ENCODE measurements at regions not wholly inside any gene's neighbourhood (a gene's known extent, or its start where the extent isn't known, plus 50 kb on each side); places are given as distances from the start of the nearest gene placed in this dataset.

DNA sequence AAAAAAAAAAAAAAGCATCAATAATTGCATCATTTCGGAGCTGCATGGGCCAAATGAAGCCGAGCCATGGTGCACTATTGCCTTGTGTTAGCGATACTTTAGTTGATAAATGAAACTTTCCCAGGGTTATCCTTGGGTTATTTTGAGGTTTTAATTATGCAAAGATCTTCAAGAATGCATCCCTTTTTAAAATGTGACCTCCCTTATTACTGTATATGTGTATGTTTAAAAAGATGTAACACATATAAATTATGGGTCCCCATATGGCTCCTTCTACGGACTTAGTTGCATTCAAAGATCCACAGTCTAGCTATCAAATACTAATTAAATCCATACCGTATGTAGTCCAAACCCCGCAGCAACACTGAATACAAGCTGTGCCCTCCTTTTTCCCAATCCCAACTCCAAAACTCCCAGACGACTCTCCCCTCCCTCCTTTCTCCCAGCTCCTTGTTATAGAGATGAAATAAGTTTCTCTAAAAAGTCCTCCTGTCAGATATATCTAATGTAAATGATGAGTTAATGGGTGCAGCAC, 129.3 kb upstream of the MAP1LC3B2 start:
- no peaks in the 10 kb centered on the region for H3K36me3 ChIP-seq (ENCODE audit: insufficient read depth, low read length)
- POLR2A ChIA-PET (ENCODE audit: partially characterized antibody): no interaction called here
- H3K27me3 ChIP-seq (ENCODE audit: insufficient read depth, low read length): no peaks in the 10 kb centered on the region
- no peaks in the 10 kb centered on the region for H3K4me1 ChIP-seq (ENCODE audit: insufficient read depth, low read length)
- no peak overlapping the region for H3K27ac ChIP-seq (ENCODE audit: low read depth, low read length)
- Mint-ChIP-seq H3K27ac (no peak overlapping the region), H3K4me3 (no peak overlapping the region), H3K4me1 (no peaks in the 10 kb centered on the region), H3K9me3 (peaks cover 0 to 2% (median 0%) of the 10 kb centered on the region in 8 donors), H3K27me3 (peaks cover 0 to 3% of the 10 kb centered on the region in 2 donors), H3K36me3 (no peaks in the 10 kb centered on the region)
- CTCF ChIA-PET (ENCODE audit: partially characterized antibody): no interaction called here
- DNase-seq: no peak
- intact Hi-C loops (cut with micrococcal nuclease): no loop called here
- H3K9me3 ChIP-seq (ENCODE audit: control insufficient read depth in 1 of 2, low read length in 2 of 2): no peaks in the 10 kb centered on the region
- no peak overlapping the region for H3K4me3 ChIP-seq (ENCODE audit: low read length in 2 of 2)

DNA sequence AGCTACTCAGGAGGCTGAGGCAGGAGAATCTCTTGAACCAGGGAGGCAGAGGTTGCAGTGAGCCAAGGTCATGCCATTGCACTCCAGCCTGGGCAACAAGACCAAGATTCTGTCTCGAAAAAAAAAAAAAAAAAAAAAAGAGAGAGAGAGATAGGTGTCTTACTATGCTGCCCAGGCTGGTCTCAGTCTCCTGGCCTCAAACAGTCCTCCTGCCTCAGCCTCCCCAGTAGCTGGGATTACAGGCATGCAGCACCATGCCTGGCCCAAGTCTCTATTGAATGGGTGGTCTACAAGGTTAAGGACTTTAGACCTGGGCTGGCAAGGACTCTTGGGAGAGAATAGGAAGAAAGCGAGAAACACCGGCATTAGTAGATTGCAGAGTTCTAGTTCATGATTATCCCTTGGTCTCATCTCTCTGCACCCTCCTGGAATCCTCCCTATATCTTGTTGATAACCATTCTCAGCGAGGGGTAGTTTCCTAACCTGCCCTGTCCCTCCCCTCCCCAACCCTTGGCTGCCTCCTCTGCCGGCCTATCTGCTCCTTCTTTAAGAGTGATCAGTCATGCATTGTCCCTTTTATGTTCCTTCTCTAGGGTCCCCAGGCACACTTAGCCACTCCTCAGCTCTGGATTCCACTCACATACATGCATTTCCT, 128.1 kb upstream of the MAP1LC3B2 start:
- CTCF ChIA-PET (ENCODE audit: partially characterized antibody): no interaction called here
- H3K27ac ChIP-seq (ENCODE audit: low read depth, low read length): no peak overlapping the region
- intact Hi-C loops (cut with micrococcal nuclease): no loop called here
- H3K36me3 Mint-ChIP-seq: no peaks in the 10 kb centered on the region
- H3K27me3 Mint-ChIP-seq: peaks cover 0 to 2% of the 10 kb centered on the region in 2 donors
- DNase-seq: no peak
- H3K4me1 Mint-ChIP-seq: no peaks in the 10 kb centered on the region
- H3K27ac Mint-ChIP-seq: peak overlapping the region in 1 of 7 donors; percentile 18
- H3K27me3 ChIP-seq (ENCODE audit: insufficient read depth, low read length): no peaks in the 10 kb centered on the region
- no peak overlapping the region for H3K4me3 Mint-ChIP-seq
- H3K4me3 ChIP-seq (ENCODE audit: low read length in 2 of 2): no peak overlapping the region
- POLR2A ChIA-PET (ENCODE audit: partially characterized antibody): no interaction called here
- peaks cover 0 to 2% (median 0%) of the 10 kb centered on the region in 8 donors for H3K9me3 Mint-ChIP-seq
- no peaks in the 10 kb centered on the region for H3K36me3 ChIP-seq (ENCODE audit: insufficient read depth, low read length)
- H3K4me1 ChIP-seq (ENCODE audit: insufficient read depth, low read length): no peaks in the 10 kb centered on the region
- no peaks in the 10 kb centered on the region for H3K9me3 ChIP-seq (ENCODE audit: control insufficient read depth in 1 of 2, low read length in 2 of 2)

DNA sequence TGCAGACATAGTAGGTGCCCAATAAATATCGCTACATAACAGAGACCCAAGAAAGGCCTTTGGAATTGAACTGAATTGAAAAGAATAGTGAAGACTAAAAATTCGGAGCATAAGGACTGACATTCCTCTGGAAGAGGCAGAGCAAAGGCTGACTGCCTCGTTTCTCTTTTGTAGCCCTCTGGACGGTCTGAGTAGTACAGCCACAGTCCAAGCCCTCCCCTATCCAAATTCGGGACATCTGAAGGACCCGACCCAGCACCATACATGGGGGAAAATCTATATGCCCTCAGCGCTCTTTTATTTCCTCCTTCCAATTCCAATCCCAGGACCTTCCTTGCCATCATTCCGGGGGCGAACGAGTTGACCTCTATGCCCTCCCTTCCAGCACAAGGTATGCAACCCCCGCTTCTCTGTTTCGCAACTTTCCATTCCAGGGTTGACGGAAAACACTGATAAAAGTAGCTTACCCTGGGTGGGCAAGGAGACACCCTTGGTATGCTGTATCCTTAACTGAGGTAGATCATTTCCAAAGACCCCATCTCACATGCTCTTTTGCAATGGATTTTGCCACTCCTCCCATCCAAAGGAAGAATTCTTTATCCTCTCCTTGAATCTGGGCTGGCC, 127.4 kb upstream of the MAP1LC3B2 start:
- Histone ChIP-seq H3K4me3 (ENCODE audit: low read length in 2 of 2) (no peak overlapping the region), H3K27me3 (ENCODE audit: insufficient read depth, low read length) (no peaks in the 10 kb centered on the region), H3K9me3 (ENCODE audit: control insufficient read depth in 1 of 2, low read length in 2 of 2) (no peaks in the 10 kb centered on the region), H3K4me1 (ENCODE audit: insufficient read depth, low read length) (no peaks in the 10 kb centered on the region), H3K36me3 (ENCODE audit: insufficient read depth, low read length) (no peaks in the 10 kb centered on the region), H3K27ac (ENCODE audit: low read depth, low read length) (no peak overlapping the region)
- H3K4me1 Mint-ChIP-seq: no peaks in the 10 kb centered on the region
- no peaks in the 10 kb centered on the region for H3K36me3 Mint-ChIP-seq
- H3K9me3 Mint-ChIP-seq: peaks cover 0 to 2% (median 0%) of the 10 kb centered on the region in 8 donors
- H3K27ac Mint-ChIP-seq: no peak overlapping the region
- H3K27me3 Mint-ChIP-seq: peaks cover 0 to under 1% of the 10 kb centered on the region in 2 donors
- no peak overlapping the region for H3K4me3 Mint-ChIP-seq
- POLR2A ChIA-PET (ENCODE audit: partially characterized antibody): no interaction called here
- intact Hi-C loops (cut with micrococcal nuclease): no loop called here
- CTCF ChIA-PET (ENCODE audit: partially characterized antibody): no interaction called here
- no peak for DNase-seq

DNA sequence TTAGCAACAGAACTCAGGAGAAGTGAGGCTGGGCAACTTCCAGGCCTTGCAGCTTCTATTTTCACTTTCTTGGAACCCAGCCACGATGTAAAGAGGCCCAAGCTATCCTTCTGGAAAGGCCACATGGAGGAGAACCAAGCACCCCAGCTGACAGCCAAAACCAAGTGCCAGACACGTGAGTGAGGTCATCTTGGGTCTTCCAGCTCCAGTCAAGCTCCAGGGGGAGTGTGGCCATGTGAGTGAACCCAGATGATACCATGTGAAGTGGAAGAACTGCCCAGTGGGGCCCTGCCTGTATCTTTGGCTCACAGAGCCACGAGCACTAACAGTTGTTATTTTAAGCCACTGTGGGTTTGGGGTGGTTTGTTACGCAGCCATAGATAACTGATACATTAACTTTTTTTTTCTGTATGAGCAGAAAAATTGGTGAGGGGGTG, 126.8 kb upstream of the MAP1LC3B2 start:
- CTCF ChIA-PET (ENCODE audit: partially characterized antibody): no interaction called here
- Histone ChIP-seq H3K36me3 (ENCODE audit: insufficient read depth, low read length) (no peaks in the 10 kb centered on the region), H3K4me3 (ENCODE audit: low read length in 2 of 2) (no peak overlapping the region), H3K27me3 (ENCODE audit: insufficient read depth, low read length) (no peaks in the 10 kb centered on the region), H3K9me3 (ENCODE audit: control insufficient read depth in 1 of 2, low read length in 2 of 2) (no peaks in the 10 kb centered on the region), H3K4me1 (ENCODE audit: insufficient read depth, low read length) (no peaks in the 10 kb centered on the region), H3K27ac (ENCODE audit: low read depth, low read length) (no peak overlapping the region)
- intact Hi-C loops (cut with micrococcal nuclease): no loop called here
- H3K4me1 Mint-ChIP-seq: no peaks in the 10 kb centered on the region
- H3K27ac Mint-ChIP-seq: no peak overlapping the region
- DNase-seq: no peak
- POLR2A ChIA-PET (ENCODE audit: partially characterized antibody): no interaction called here
- H3K27me3 Mint-ChIP-seq: peaks cover 0 to 5% of the 10 kb centered on the region in 2 donors
- no peak overlapping the region for H3K4me3 Mint-ChIP-seq
- no peaks in the 10 kb centered on the region for H3K36me3 Mint-ChIP-seq
- peaks cover 0 to 2% (median 0%) of the 10 kb centered on the region in 8 donors for H3K9me3 Mint-ChIP-seq

DNA sequence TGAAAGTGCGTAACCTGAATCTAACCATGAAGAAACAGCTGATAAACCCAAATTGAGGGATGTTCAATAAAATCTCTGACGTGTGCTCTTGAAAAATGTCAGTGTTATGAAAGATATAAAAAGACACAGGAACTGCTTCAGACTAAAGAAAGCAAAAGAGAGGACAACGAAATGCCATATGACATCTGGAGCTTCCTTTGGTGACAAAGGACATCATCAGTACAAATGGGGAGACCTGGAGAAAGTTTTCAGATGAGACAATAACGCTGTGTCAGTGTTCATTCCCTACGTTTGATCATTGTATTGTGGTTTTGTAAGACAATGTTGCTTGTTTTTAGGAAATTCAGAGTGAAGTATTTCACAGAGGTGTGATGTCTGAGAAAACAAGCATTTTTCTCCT, 125.9 kb upstream of the MAP1LC3B2 start:
- peaks cover 0 to 2% (median 0%) of the 10 kb centered on the region in 8 donors for H3K9me3 Mint-ChIP-seq
- intact Hi-C loops (cut with micrococcal nuclease): no loop called here
- H3K36me3 ChIP-seq (ENCODE audit: insufficient read depth, low read length): no peaks in the 10 kb centered on the region
- H3K4me1 ChIP-seq (ENCODE audit: insufficient read depth, low read length): no peaks in the 10 kb centered on the region
- peaks cover 0 to 7% of the 10 kb centered on the region in 2 donors for H3K27me3 Mint-ChIP-seq
- no peak overlapping the region for H3K27ac Mint-ChIP-seq
- H3K9me3 ChIP-seq (ENCODE audit: control insufficient read depth in 1 of 2, low read length in 2 of 2): no peaks in the 10 kb centered on the region
- H3K27me3 ChIP-seq (ENCODE audit: insufficient read depth, low read length): no peaks in the 10 kb centered on the region
- no peak overlapping the region for H3K4me3 Mint-ChIP-seq
- no peaks in the 10 kb centered on the region for H3K4me1 Mint-ChIP-seq
- no peak for DNase-seq
- no peaks in the 10 kb centered on the region for H3K36me3 Mint-ChIP-seq
- H3K4me3 ChIP-seq (ENCODE audit: low read length in 2 of 2): no peak overlapping the region
- POLR2A ChIA-PET (ENCODE audit: partially characterized antibody): no interaction called here
- H3K27ac ChIP-seq (ENCODE audit: low read depth, low read length): no peak overlapping the region
- CTCF ChIA-PET (ENCODE audit: partially characterized antibody): no interaction called here

DNA sequence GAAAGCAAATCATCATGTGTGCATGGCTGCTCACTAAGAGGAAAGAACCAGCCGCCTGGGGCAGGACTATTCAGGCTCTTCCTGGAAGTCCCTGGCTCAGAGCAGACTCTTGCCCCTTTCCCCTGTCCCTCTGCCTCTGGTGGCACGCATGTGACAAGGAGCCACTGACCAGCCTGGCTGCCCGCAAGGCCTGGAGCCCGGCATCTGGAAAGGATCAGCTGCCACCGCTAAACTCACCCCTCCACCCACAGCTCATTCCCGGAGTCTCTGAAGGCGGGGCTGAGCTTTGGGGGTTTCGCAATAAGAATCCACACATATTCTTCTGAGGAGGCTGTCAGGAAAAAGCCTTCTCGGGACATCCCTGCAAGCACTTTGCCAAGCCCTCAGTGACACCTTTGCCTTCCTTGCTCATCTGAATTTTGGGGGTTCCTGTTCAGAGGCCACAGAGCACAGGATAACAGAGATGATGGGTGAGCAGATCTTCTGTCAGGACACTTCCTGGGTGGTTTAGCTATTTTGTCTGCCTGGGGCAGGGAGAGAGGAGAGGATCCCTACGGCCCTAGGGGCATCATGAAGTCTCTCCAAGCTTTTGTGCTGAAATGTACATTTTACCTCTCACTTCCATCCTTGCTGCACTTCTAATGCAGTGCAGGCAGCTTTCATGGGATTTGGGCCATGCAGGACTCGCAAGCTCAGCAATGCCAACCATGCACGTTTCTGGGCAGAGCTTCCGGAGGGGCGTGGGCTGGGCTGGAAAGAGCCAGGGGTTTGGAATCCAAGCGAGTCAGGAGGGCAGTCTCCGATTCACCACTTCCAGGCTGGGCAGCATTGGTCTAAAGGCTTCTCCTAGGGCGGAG, 124.8 kb upstream of the MAP1LC3B2 start:
- Mint-ChIP-seq H3K4me3 (no peak overlapping the region), H3K36me3 (no peaks in the 10 kb centered on the region), H3K27ac (no peak overlapping the region), H3K27me3 (peaks cover 0 to 8% of the 10 kb centered on the region in 2 donors), H3K9me3 (peaks cover 0 to 2% (median 0%) of the 10 kb centered on the region in 8 donors), H3K4me1 (no peaks in the 10 kb centered on the region)
- intact Hi-C loops (cut with micrococcal nuclease): no loop called here
- Histone ChIP-seq H3K27me3 (ENCODE audit: insufficient read depth, low read length) (no peaks in the 10 kb centered on the region), H3K9me3 (ENCODE audit: control insufficient read depth in 1 of 2, low read length in 2 of 2) (no peaks in the 10 kb centered on the region), H3K27ac (ENCODE audit: low read depth, low read length) (no peak overlapping the region), H3K4me1 (ENCODE audit: insufficient read depth, low read length) (no peaks in the 10 kb centered on the region), H3K36me3 (ENCODE audit: insufficient read depth, low read length) (no peaks in the 10 kb centered on the region), H3K4me3 (ENCODE audit: low read length in 2 of 2) (no peak overlapping the region)
- POLR2A ChIA-PET (ENCODE audit: partially characterized antibody): interaction anchor here (0.8 kb wide), 1 partner anchor 15 kb away, joined by 3 read pairs; no protein-coding TSS in a partner anchor
- no peak for DNase-seq
- CTCF ChIA-PET (ENCODE audit: partially characterized antibody): no interaction called here

DNA sequence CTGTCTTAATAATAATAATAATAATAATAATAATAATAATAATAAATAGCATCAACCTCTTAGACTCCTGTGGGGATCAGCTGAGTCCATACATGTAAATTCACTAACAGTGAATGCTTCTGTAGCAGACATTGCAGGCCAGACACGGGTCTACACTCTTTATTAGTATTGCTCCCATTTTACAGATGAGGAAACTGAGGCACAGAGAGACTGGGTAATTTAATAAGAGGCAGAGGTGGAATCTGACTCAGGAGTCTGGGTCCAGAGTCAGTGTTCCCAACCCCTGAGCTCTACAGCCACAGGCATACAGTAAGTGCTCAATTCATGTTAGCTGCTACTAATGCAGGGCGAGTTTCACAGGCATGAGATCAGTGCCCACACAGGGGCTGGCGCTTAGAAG, 123.2 kb upstream of the MAP1LC3B2 start:
- Mint-ChIP-seq H3K27me3 (peaks cover 0 to 8% of the 10 kb centered on the region in 2 donors), H3K4me3 (no peak overlapping the region), H3K9me3 (peaks cover 0 to 2% (median 0%) of the 10 kb centered on the region in 8 donors), H3K36me3 (no peaks in the 10 kb centered on the region), H3K27ac (no peak overlapping the region), H3K4me1 (no peaks in the 10 kb centered on the region)
- Histone ChIP-seq H3K36me3 (ENCODE audit: insufficient read depth, low read length) (no peaks in the 10 kb centered on the region), H3K27ac (ENCODE audit: low read depth, low read length) (no peak overlapping the region), H3K4me3 (ENCODE audit: low read length in 2 of 2) (no peak overlapping the region), H3K9me3 (ENCODE audit: control insufficient read depth in 1 of 2, low read length in 2 of 2) (no peaks in the 10 kb centered on the region), H3K4me1 (ENCODE audit: insufficient read depth, low read length) (no peaks in the 10 kb centered on the region), H3K27me3 (ENCODE audit: insufficient read depth, low read length) (no peaks in the 10 kb centered on the region)
- intact Hi-C loops (cut with micrococcal nuclease): no loop called here
- ChIA-PET POLR2A (ENCODE audit: partially characterized antibody) (no interaction called here), CTCF (ENCODE audit: partially characterized antibody) (no interaction called here)
- no peak for DNase-seq
